ENCODE measurements at regions not wholly inside any gene's neighbourhood (a gene's known extent, or its start where the extent isn't known, plus 50 kb on each side); places are given as distances from the start of the nearest gene placed in this dataset.

DNA sequence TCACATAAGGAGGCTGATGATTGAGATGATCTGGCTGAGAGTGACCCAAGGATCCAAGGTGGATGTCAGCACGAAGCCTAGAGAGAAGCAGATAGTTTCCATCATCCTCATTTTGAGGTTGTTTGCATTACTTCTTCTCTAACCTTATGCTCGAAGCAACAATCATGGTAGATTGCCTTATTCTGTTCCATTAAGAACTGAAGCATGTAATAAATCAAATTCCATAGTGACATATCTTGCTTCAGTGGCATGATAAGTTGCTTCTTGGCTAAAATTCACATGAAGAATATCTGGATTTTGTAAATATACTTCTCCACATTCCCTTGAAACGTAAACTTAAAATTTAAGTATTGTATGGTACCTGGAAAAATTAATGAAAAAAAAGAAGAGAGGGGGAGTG, 377.8 kb upstream of the DACH1 start:
- TF ChIP-seq, protein P1, sequence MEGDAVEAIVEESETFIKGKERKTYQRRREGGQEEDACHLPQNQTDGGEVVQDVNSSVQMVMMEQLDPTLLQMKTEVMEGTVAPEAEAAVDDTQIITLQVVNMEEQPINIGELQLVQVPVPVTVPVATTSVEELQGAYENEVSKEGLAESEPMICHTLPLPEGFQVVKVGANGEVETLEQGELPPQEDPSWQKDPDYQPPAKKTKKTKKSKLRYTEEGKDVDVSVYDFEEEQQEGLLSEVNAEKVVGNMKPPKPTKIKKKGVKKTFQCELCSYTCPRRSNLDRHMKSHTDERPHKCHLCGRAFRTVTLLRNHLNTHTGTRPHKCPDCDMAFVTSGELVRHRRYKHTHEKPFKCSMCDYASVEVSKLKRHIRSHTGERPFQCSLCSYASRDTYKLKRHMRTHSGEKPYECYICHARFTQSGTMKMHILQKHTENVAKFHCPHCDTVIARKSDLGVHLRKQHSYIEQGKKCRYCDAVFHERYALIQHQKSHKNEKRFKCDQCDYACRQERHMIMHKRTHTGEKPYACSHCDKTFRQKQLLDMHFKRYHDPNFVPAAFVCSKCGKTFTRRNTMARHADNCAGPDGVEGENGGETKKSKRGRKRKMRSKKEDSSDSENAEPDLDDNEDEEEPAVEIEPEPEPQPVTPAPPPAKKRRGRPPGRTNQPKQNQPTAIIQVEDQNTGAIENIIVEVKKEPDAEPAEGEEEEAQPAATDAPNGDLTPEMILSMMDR (IDR thresholded peaks at IDR 0.05; ENCODE audit: insufficient read depth, low read length), result no peak
- TF ChIP-seq POLR2AphosphoS5 (IDR thresholded peaks at IDR 0.05; ENCODE audit: low read depth), result no peak
- no peak for TF ChIP-seq GABPA (IDR thresholded peaks at IDR 0.05; ENCODE audit: low read depth)
